GM23338 (cell line): ENCODE measurements at regions not wholly inside any gene's neighbourhood (a gene's known extent, or its start where the extent isn't known, plus 50 kb on each side); places are given as distances from the start of the nearest gene placed in this dataset.

Experiments used
- ATAC-seq: fragments of 200-7000 bp; cut with Tn5 transposase; 3 replicates; pipeline ENCODE4 v1.9.1; 2020
- DNase-seq: peaks from one replicate; pipeline ENCODE4 v3.0.0-alpha.2; 2015; ENCODE audit warnings: low spot score
- H2AFZ ChIP-seq: fragments of 200-600 bp; sonication (generic); 2 replicates; pipeline ENCODE4 v1.8.0; 2016; ENCODE audit warnings: antibody characterized with exemption, mild to moderate bottlenecking, moderate library complexity
- H3F3A ChIP-seq: fragments of 200-600 bp; sonication (generic); replicated peaks from 2 replicates; pipeline ENCODE4 v1.8.0; 2017; ENCODE audit warnings: antibody characterized with exemption, mixed run types, low read depth
- H3K27ac ChIP-seq: fragments of 200-600 bp; sonication (generic); 2 replicates; pipeline ENCODE4 v1.6.1; 2016; ENCODE audit warnings: low read depth
- H3K27me3 ChIP-seq: fragments of 200-600 bp; sonication (generic); 2 replicates; pipeline ENCODE4 v1.8.0; 2016; ENCODE audit warnings: mild to moderate bottlenecking, mixed run types, moderate library complexity; ENCODE audit not compliant: insufficient read depth
- H3K36me3 ChIP-seq: fragments of 200-600 bp; sonication (generic); 2 replicates; pipeline ENCODE4 v1.8.0; 2016; ENCODE audit warnings: mild to moderate bottlenecking; ENCODE audit not compliant: insufficient read depth
- H3K4me1 ChIP-seq: fragments of 200-600 bp; sonication (generic); 2 replicates; pipeline ENCODE4 v1.8.0; 2016; ENCODE audit warnings: mild to moderate bottlenecking, moderate library complexity; ENCODE audit not compliant: insufficient read depth
- H3K4me2 ChIP-seq: fragments of 200-600 bp; sonication (generic); 2 replicates; pipeline ENCODE4 v1.7.1; 2017; ENCODE audit warnings: mixed run types
- H3K4me3 ChIP-seq: fragments of 200-600 bp; sonication (generic); 2 replicates; pipeline ENCODE4 v1.6.1; 2016; ENCODE audit warnings: mixed run types
- H3K79me2 ChIP-seq: fragments of 200-600 bp; sonication (generic); replicated peaks from 2 replicates; pipeline ENCODE4 v1.8.0; 2017; ENCODE audit warnings: mild to moderate bottlenecking; ENCODE audit not compliant: insufficient read depth
- H3K9me2 ChIP-seq: fragments of 200-600 bp; sonication (generic); 2 replicates; pipeline ENCODE4 v1.8.0; 2017; ENCODE audit not compliant: insufficient read depth
- H4K20me1 ChIP-seq: fragments of 200-600 bp; sonication (generic); replicated peaks from 2 replicates; pipeline ENCODE4 v1.8.0; 2017; ENCODE audit warnings: mild to moderate bottlenecking; ENCODE audit not compliant: insufficient read depth
- H3K27ac Mint-ChIP-seq: 2 replicates; pipeline ENCODE4 v1.8.0; 2020; ENCODE audit warnings: inconsistent platforms, mild to moderate bottlenecking, moderate library complexity, mixed read lengths
- H3K27me3 Mint-ChIP-seq: 3 replicates; pipeline ENCODE4 v1.8.0; 2022; ENCODE audit warnings: low read depth, mild to moderate bottlenecking, moderate library complexity, mixed read lengths, inconsistent platforms; ENCODE audit not compliant: insufficient read depth, poor library complexity
- H3K36me3 Mint-ChIP-seq: 3 replicates; pipeline ENCODE4 v1.8.0; 2021; ENCODE audit warnings: low read depth, mild to moderate bottlenecking, inconsistent platforms, moderate library complexity, mixed read lengths
- H3K4me1 Mint-ChIP-seq: 3 replicates; pipeline ENCODE4 v1.8.0; 2020; ENCODE audit warnings: mild to moderate bottlenecking, inconsistent platforms, mixed read lengths
- H3K4me3 Mint-ChIP-seq: 3 replicates; pipeline ENCODE4 v1.8.0; 2021; ENCODE audit warnings: moderate library complexity, mild to moderate bottlenecking, inconsistent platforms, mixed read lengths
- H3K9me3 Mint-ChIP-seq: 3 replicates; pipeline ENCODE4 v1.8.0; 2020; ENCODE audit warnings: moderate library complexity, mild to moderate bottlenecking, inconsistent platforms, mixed read lengths
- CREB1 ChIP-seq: fragments of 250-450 bp; sonication (Bioruptor Pico); IDR thresholded peaks from 2 replicates; pipeline ENCODE4 v1.5.0; 2020; ENCODE audit warnings: low read depth, mild to moderate bottlenecking, moderate library complexity
- EZH2 ChIP-seq: fragments of 200-600 bp; sonication (generic); IDR thresholded peaks from one replicate; pipeline ENCODE4 v1.8.0; 2017; ENCODE audit warnings: antibody characterized with exemption, mild to moderate bottlenecking, low read depth; ENCODE audit not compliant: unreplicated experiment
- EZH2phosphoT487 ChIP-seq: fragments of 200-600 bp; sonication (generic); IDR thresholded peaks from one replicate; pipeline ENCODE4 v1.8.1; 2018; ENCODE audit warnings: antibody characterized with exemption; ENCODE audit not compliant: unreplicated experiment
- JUNB ChIP-seq: IDR thresholded peaks from one replicate; pipeline ENCODE4 v1.6.1; 2016; ENCODE audit warnings: antibody characterized with exemption; ENCODE audit not compliant: unreplicated experiment
- NANOG ChIP-seq: IDR thresholded peaks from 2 replicates; pipeline ENCODE4 v1.6.1; 2016; ENCODE audit warnings: antibody characterized with exemption, borderline replicate concordance
- POLR2AphosphoS5 ChIP-seq: IDR thresholded peaks from 2 replicates; pipeline ENCODE4 v1.6.1; 2016; ENCODE audit warnings: antibody characterized with exemption, low read depth
- STAT1 ChIP-seq: IDR thresholded peaks from one replicate; pipeline ENCODE4 v1.6.1; 2016; ENCODE audit warnings: antibody characterized with exemption; ENCODE audit not compliant: unreplicated experiment
- ZNF114 ChIP-seq: fragments of 250-450 bp; sonication (Bioruptor Pico); IDR thresholded peaks from 2 replicates; pipeline ENCODE4 v1.5.0; 2020; ENCODE audit warnings: mild to moderate bottlenecking, moderate library complexity
- ZNF462 ChIP-seq: fragments of 250-450 bp; sonication (Bioruptor Pico); IDR thresholded peaks from 2 replicates; pipeline ENCODE4 v1.5.0; 2020; ENCODE audit warnings: mild to moderate bottlenecking, moderate library complexity

GRCh38 chr6:134689177-134689576 lies 260.7 kb downstream of the ALDH8A1 start (continued):
- TF ChIP-seq ZNF462 (CRISPR knock-in tag), result no peak

- H3K27ac Mint-ChIP-seq, result no peak overlapping the region
- no peaks in the 10 kb centered on the region for H3K27me3 ChIP-seq
- H2AFZ ChIP-seq, result no peak overlapping the region
- no peak overlapping the region for H3K4me3 ChIP-seq
- no peaks in the 10 kb centered on the region; the same call in 2 of the 3 replicates for H3K36me3 Mint-ChIP-seq
- no peaks in the 10 kb centered on the region for H3K36me3 ChIP-seq
- no peaks in the 10 kb centered on the region for H3K4me1 Mint-ChIP-seq
- H3K4me2 ChIP-seq, result no peak overlapping the region
- H3K27ac ChIP-seq, result no peak overlapping the region
- H3K79me2 ChIP-seq, result no peaks in the 10 kb centered on the region
- no peaks in the 10 kb centered on the region for H3F3A ChIP-seq
- H3K9me3 Mint-ChIP-seq, result no peaks in the 10 kb centered on the region; the same call in 2 of the 3 replicates
- H4K20me1 ChIP-seq, result no peaks in the 10 kb centered on the region
- DNase-seq, result no peak
- no peak for ATAC-seq
- H3K4me1 ChIP-seq, result no peaks in the 10 kb centered on the region
- H3K27me3 Mint-ChIP-seq, result no peaks in the 10 kb centered on the region
- H3K9me2 ChIP-seq, result no peaks in the 10 kb centered on the region
- no peak overlapping the region for H3K4me3 Mint-ChIP-seq
- TF ChIP-seq STAT1 (no peak), ZNF114 (no peak), ZNF462 (CRISPR knock-in tag) (no peak), EZH2 (no peak), CREB1 (CRISPR knock-in tag) (no peak), JUNB (no peak), EZH2phosphoT487 (no peak), NANOG (no peak), POLR2AphosphoS5 (no peak)
Observed at GRCh38 chr6:134686071-134686470, 263.8 kb downstream of the ALDH8A1 start.
